Suprapubic skin (tissue), 4 donors: ENCODE measurements at regions not wholly inside any gene's neighbourhood (a gene's known extent, or its start where the extent isn't known, plus 50 kb on each side); places are given as distances from the start of the nearest gene placed in this dataset.

ENCODE experiments used
- POLR2A ChIP-seq, 2 donors: fragments of 450-650 bp; IDR thresholded peaks; one replicate each; pipeline ENCODE4 v1.6.1; 2017; ENCODE audit warnings: antibody characterized with exemption in 2 of 2, mild to moderate bottlenecking in 2 of 2, moderate library complexity in 2 of 2
- POLR2AphosphoS5 ChIP-seq, 3 donors: sonication (generic); formaldehyde crosslinking; IDR thresholded peaks; one replicate each; pipeline ENCODE4 v1.6.1; 2017; ENCODE audit warnings: antibody characterized with exemption in 3 of 3
- TF ChIP-seq, protein P1 (sequence below), 2 donors: fragments of 200-600 bp in 1 of 2; fragments of 450-650 bp in 1 of 2; sonication (generic) in 1 of 2; IDR thresholded peaks; one replicate each; pipeline ENCODE4 v1.5.1; 2016 to 2019; ENCODE audit warnings: antibody characterized with exemption in 2 of 2, mild to moderate bottlenecking in 1 of 2, moderate library complexity in 1 of 2

DNA sequence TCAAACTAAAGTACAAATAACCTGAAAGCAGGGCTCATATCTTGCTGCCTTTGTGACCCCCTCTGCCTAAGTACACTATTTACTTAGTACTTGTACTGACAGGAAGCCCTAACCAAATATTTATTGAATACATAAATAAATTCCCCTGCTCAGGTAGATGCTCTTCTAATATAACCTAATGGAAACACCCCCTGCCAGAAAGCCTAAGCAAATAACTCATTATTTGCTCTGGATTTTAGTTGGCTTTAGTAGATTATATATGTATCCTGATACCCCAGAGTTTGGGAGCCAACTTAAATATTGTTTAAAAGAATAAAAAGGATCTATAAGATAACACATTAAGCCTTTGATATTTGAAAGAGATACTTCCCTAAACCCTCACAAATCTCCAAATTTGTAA is 318.2 kb downstream of the PPP1R2C start:
- TF ChIP-seq, protein P1, sequence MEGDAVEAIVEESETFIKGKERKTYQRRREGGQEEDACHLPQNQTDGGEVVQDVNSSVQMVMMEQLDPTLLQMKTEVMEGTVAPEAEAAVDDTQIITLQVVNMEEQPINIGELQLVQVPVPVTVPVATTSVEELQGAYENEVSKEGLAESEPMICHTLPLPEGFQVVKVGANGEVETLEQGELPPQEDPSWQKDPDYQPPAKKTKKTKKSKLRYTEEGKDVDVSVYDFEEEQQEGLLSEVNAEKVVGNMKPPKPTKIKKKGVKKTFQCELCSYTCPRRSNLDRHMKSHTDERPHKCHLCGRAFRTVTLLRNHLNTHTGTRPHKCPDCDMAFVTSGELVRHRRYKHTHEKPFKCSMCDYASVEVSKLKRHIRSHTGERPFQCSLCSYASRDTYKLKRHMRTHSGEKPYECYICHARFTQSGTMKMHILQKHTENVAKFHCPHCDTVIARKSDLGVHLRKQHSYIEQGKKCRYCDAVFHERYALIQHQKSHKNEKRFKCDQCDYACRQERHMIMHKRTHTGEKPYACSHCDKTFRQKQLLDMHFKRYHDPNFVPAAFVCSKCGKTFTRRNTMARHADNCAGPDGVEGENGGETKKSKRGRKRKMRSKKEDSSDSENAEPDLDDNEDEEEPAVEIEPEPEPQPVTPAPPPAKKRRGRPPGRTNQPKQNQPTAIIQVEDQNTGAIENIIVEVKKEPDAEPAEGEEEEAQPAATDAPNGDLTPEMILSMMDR (IDR thresholded peaks at IDR 0.05), result no peak
- TF ChIP-seq POLR2AphosphoS5 (IDR thresholded peaks at IDR 0.05) (no peak), POLR2A (IDR thresholded peaks at IDR 0.05) (no peak)
